D341Med (cell line): ENCODE measurements at regions not wholly inside any gene's neighbourhood (a gene's known extent, or its start where the extent isn't known, plus 50 kb on each side); places are given as distances from the start of the nearest gene placed in this dataset.
A peak's percentile ranks its signal among the peaks of the same experiment; 100 is the strongest.

Source experiments
- DNase-seq: peaks from one replicate; pipeline ENCODE4 v3.0.0; 2012; ENCODE audit warnings: low spot score

DNA sequence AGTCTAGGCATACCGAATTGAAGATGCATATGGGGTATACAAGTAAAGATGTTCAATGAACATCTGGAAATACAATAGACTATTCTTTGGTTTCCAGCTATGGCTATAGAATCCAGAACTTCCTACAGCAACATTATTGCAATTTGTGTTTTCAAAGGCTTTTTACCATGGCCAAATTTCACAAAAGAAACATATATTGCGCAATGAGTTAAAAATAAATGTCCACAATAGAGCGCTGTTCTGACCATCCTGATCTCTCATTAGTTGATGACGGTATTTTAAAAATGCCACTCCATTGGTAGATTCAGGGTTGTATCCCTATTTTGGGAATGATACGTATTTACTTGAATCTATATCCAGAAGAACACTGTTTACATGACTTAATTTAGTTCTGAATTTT lies 139.2 kb downstream of the LINC00632 start:
- DNase-seq = no peak

DNA sequence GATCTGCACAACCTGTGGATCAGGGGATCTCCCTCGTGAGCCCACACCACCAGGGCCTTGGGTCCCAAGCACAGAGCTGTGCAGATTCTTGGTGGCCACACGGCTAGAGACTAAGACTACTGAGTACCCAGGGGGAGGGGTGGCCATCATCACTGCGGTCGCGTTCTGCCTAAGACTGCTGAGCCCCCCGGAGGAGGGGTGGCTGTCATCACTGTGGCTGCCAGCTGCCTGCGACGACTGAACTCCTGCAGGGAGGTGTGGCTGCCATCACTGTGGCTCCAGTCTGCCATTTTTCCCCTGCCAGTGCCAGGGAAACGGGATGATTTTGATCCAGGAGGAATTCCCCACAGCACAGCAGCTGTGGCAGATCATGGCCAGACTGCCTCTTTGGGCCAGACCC lies 141.7 kb upstream of the SPANXB1 start:
- DNase-seq = no peak

GRCh38 chrX:140866446-140866845 lies 135.9 kb upstream of the SPANXB1 start:
- DNase-seq = no peak

DNA sequence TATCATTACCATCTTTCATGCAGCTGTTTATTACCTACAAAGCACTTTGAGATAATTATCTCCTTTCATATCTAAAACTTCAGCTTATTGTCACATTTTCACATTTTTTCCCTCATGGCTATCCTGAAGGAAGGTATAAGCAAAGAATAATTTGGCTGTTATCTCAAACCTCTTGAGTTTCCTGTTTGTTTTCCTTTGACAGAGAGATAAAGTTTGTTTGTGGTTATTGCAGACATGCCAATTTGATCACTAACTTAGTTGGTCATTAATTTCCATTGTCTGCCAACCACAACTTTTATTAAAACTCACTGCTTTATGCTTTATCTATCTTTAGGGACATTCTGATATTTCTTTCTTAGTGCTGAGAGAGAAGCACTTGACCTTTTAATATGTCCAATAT lies 89.8 kb upstream of the SPANXB1 start:
- no peak for DNase-seq

DNA sequence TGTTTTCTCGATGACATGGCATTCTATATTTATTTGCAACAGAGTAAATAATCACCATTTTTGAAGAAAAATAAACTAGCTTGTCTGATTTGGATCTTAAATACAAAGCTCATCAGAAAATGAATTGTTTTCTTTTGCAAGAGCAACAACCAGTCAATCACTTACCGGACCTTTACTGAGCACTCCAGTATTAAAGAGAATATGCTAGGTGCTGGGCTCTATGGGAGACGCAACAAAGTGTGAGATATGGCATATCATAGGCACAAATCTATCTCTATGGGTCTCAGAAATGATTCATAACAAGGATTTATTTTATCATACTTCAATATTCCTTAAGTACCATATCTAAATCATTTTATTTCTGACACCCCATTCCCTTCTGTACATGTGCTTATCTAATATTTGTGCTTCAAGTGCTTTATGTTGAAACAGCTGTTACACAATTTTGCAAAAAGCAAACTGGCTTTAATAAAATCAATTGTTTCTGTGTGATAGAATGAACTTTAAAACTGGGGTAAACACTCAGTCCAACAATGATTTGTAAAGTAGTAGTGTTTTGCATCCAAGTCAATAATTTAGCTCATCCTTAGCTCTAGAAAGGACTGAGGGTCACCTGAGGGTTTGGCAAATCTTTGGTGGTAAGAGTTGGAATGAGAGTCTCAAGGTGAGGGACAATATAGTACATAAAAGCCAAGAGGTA lies 88.4 kb upstream of the SPANXB1 start:
- DNase-seq = no peak

- no peak for DNase-seq
Observed at GRCh38 chrX:140916872-140917271, 85.5 kb upstream of the SPANXB1 start.

GRCh38 chrX:140917354-140918115 lies 84.9 kb upstream of the SPANXB1 start:
- no peak for DNase-seq

- DNase-seq = peak; percentile 45
Observed at GRCh38 chrX:140918398-140919038, 83.9 kb upstream of the SPANXB1 start.

DNA sequence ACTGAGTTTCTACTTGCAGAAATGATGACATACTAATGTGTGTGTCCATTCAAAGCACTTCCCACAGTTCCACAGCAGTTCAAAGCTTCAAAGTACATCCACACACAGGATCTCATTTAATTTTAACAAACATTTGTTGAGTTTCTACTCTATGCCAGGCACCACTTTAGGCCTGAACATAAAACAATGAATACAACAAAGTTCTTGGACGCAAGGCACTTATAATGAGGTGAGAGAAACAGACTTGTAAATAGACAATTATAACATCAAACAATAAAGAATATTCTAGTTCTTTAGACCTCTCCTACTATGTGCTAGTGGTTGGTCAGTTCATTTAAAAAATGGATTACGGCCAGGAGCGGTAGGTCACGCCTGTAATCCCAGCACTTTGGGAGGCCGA lies 82.0 kb upstream of the SPANXB1 start:
- no peak for DNase-seq

GRCh38 chrX:140923118-140923517 lies 79.3 kb upstream of the SPANXB1 start:
- no peak for DNase-seq

DNA sequence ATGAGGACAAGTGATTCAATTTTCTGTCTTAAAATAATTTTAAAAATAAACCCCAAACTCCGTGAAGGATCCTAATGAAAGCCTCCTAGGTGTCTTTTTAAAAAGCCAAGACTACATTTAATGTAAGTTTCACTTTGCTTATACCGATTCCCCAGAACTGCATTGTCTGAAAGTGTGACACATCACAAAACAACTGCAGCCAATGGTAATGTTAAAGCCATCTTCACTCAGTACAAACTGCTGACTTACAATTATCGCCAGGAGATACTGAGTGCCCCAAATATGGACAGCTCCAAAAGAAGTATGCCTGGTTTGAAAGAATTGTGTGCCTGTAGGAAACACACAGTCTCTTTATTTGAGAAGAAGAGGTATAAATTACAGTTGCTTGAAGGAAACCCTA lies 73.7 kb upstream of the SPANXB1 start:
- DNase-seq = no peak

- no peak for DNase-seq
Observed at GRCh38 chrX:140933016-140933415, 69.4 kb upstream of the SPANXB1 start.

DNA sequence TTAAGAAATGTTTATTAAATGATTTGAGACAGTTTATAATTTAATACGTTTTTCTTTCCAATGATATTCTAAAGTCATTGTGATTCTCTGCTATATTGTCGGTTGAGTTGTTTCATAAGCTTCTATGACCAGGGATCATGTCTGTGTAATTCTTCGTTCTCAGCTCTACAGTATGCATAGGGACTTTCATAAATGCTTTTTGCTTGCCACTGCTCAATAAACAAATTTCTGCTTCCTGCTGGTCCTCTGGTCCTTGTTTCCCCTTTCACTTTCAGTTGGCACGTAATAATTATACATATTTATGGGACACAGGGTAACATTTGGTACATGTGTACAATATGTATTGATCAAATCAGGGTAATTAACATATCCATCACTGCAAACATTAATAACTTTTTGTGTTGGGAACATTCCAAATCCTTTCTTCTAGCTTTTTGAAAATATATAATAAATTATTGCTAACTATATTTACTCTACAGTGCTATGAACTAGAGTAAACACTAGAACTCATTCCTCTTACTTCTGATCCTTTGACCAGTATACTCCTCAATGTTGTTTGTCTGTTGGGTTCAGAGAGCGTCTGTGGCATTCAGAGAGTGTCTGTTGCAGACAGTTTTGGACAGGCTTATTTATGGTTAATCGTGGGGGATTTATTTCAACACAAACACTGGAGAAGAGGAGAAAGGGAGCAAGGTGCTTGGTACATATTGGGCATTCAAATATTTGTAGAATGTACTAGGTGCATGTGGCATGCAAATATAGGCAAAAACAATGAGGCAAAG lies 68.3 kb upstream of the SPANXB1 start:
- DNase-seq = no peak

DNA sequence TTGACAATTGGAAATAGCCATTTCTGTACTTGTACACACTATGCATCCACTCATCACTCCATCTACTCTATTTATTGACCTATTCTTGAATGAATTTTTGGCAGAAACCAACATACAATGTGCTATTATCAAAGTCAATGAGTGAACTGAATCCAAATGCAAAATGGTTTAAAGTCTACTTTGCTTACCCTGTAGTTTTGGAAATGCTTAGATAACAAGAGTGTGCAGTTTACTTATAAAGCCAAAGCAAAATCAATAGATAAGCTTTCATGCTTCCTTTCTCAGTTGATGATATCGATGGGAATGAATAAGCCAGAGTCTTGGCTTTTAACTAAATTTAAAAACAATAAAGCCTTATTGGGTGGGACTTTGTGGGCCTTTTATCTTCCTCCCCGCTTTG lies 58.9 kb upstream of the SPANXB1 start:
- no peak for DNase-seq

DNA sequence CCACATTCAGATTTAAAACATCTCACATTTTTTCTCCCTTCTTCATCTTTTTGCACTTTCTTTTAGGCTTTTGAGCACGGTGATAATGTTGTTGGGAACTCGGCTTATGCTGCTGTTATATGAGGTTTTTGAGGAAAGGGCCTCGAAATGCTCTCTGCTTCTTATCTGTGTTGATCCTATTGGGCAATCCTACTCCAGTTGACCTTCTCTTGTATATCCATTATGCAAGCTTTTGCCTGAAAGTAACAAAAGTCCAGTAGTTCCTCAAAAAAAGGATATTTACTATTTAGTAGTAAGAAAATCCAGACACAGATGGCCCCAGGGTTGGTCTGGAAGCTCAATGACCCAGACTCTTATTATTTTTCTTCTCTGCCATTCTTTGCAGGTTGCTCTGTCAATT lies 57.7 kb upstream of the SPANXB1 start:
- no peak for DNase-seq

GRCh38 chrX:140948827-140949226 lies 53.6 kb upstream of the SPANXB1 start:
- DNase-seq = no peak

DNA sequence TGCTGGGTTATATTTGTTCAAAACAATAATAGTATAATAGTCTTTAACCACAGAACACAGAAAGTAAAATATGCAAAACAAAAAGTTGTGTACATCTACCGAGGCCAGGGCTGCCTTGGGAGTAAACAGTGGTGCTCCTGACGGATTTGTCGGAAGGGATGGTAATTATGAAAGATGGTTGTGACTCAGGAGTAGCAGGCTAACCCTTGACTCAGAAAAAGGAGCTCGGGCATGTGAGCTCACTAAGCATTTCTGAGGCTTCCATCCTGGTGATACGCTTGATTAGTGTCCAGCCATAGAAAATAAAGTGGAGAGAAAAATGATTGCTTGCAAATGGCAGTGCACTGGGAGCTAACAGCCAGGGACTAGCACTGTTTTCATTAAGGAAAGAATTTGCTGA lies 53.2 kb upstream of the SPANXB1 start:
- no peak for DNase-seq
